ENCODE measurements at regions not wholly inside any gene's neighbourhood (a gene's known extent, or its start where the extent isn't known, plus 50 kb on each side); places are given as distances from the start of the nearest gene placed in this dataset.

- Histone ChIP-seq H3K14ac (ENCODE audit: insufficient read depth, low read length) (no peak overlapping the region), H3K18ac (ENCODE audit: insufficient read length, low read depth, low read length) (no peak overlapping the region), H3K23ac (ENCODE audit: insufficient read length, low read depth, low read length) (no peak overlapping the region), H3K27me3 (ENCODE audit: insufficient read depth, low read length) (no peaks in the 10 kb centered on the region), H3K4ac (ENCODE audit: low read depth, low read length) (no peak overlapping the region), H3K79me2 (ENCODE audit: insufficient read depth, low read length) (no peaks in the 10 kb centered on the region), H3K9ac (ENCODE audit: extremely low read depth, insufficient read length, low read length) (no peak overlapping the region), H2AFZ (ENCODE audit: low read length) (no peak overlapping the region), H2BK5ac (ENCODE audit: insufficient read length, low read length) (no peak overlapping the region), H3T11ph (ENCODE audit: low read length) (no peak overlapping the region), H3K56ac (ENCODE audit: insufficient read length, low read depth, low read length) (no peak overlapping the region), H2BK20ac (ENCODE audit: low read depth, low read length, poor library complexity, severe bottlenecking) (no peak overlapping the region), H3K4me2 (ENCODE audit: insufficient read depth, insufficient read length, low read length) (no peak overlapping the region), H2BK120ac (ENCODE audit: low read depth, low read length, poor library complexity, severe bottlenecking) (no peak overlapping the region), H2BK15ac (ENCODE audit: low read depth, low read length) (no peak overlapping the region), H4K5ac (ENCODE audit: insufficient read length, low read depth, low read length) (no peak overlapping the region), H4K8ac (replicated peaks; ENCODE audit: insufficient read length, low read depth, low read length) (no peak overlapping the region), H4K91ac (ENCODE audit: insufficient read length, low read depth, low read length) (no peak overlapping the region), H3K9me3 (ENCODE audit: control insufficient read depth, low read depth, low read length) (no peaks in the 10 kb centered on the region), H2AK5ac (ENCODE audit: insufficient read length, low read length) (no peak overlapping the region), H4K20me1 (ENCODE audit: control insufficient read depth, insufficient read depth, insufficient read length) (no peaks in the 10 kb centered on the region), H3K27ac (ENCODE audit: insufficient read length, low read depth, low read length) (no peak overlapping the region), H3K79me1 (ENCODE audit: insufficient read depth, low read depth, low read length, poor library complexity, severe bottlenecking) (no peaks in the 10 kb centered on the region), H3K4me1 (ENCODE audit: insufficient read depth, low read length) (no peaks in the 10 kb centered on the region), H2BK12ac (ENCODE audit: insufficient read length, low read depth, low read length) (no peak overlapping the region), H3K23me2 (ENCODE audit: insufficient read length, low read depth, low read length, poor library complexity, severe bottlenecking) (no peaks in the 10 kb centered on the region)
- Mint-ChIP-seq H3K27me3 (ENCODE audit: low read depth) (no peaks in the 10 kb centered on the region; the same call in 1 of the 2 replicates), H3K36me3 (ENCODE audit: insufficient read depth in 1 of 3, low read depth in 3 of 3) (no peaks in the 10 kb centered on the region), H3K27ac (no peak overlapping the region; a peak in 1 of 7 replicates), H3K4me1 (peaks cover 5 to 14% of the 10 kb centered on the region in 2 experiments; a peak in 3 of 4 replicates), H3K4me3 (no peak overlapping the region), H3K9me3 (no peaks in the 10 kb centered on the region; a peak in 1 of 5 replicates)
- WGBS (ENCODE audit: extremely low coverage, insufficient read length, low lambda C conversion rate) = no CpG with 5 or more reads among the region's 5 CpGs
- TF ChIP-seq CTCF (conservative IDR thresholded peaks at IDR 0.05) = no peak
- DNase-seq = no peak
Observed at GRCh38 chr10:62559481-62560200, 185.5 kb downstream of the ZNF365 start.

All from H9 (cell line).